Left ventricle myocardium inferior (tissue), 1 donor: ENCODE measurements at regions not wholly inside any gene's neighbourhood (a gene's known extent, or its start where the extent isn't known, plus 50 kb on each side); places are given as distances from the start of the nearest gene placed in this dataset.

Experiments
- DNase-seq: peaks from one replicate; pipeline ENCODE4 v3.0.0-alpha.2; 2020
- H3K27ac ChIP-seq: fragments of 200-600 bp; replicated peaks from 2 replicates; pipeline ENCODE4 v1.8.0; 2021
- H3K27me3 ChIP-seq: fragments of 200-600 bp; 2 replicates; pipeline ENCODE4 v1.8.0; 2021; ENCODE audit warnings: low read depth
- H3K36me3 ChIP-seq: fragments of 200-600 bp; 2 replicates; pipeline ENCODE4 v1.8.0; 2021
- H3K4me1 ChIP-seq: fragments of 200-600 bp; 2 replicates; pipeline ENCODE4 v1.8.0; 2021
- H3K4me3 ChIP-seq: fragments of 200-600 bp; 2 replicates; pipeline ENCODE4 v1.8.0; 2021; ENCODE audit warnings: mild to moderate bottlenecking, moderate library complexity
- H3K9me3 ChIP-seq: fragments of 200-600 bp; replicated peaks from 2 replicates; pipeline ENCODE4 v1.8.0; 2021
- CTCF ChIP-seq: fragments of 200-600 bp; IDR thresholded peaks from 2 replicates; pipeline ENCODE4 v1.8.0; 2021; ENCODE audit warnings: antibody characterized with exemption, mild to moderate bottlenecking, borderline replicate concordance
- intact Hi-C: fragments of 100-400 bp; cut with micrococcal nuclease; formaldehyde crosslinking; loops from one replicate; pipeline ENCODE4 v1.11.0; 2022
- donor health status: DM: no; HTN: yes; CAD: no; lungs with severe emphysema.

- Histone ChIP-seq H3K36me3 (no peaks in the 10 kb centered on the region), H3K9me3 (peaks cover 19% of the 10 kb centered on the region), H3K4me3 (no peak overlapping the region), H3K4me1 (no peaks in the 10 kb centered on the region), H3K27ac (no peak overlapping the region), H3K27me3 (no peaks in the 10 kb centered on the region)
- no peak for TF ChIP-seq CTCF
- no peak for DNase-seq
- intact Hi-C loops: no loop called here
Observed at GRCh38 chr12:85680881-85681280, 155.3 kb downstream of the RASSF9 start.

- Histone ChIP-seq H3K4me3 (no peak overlapping the region), H3K9me3 (peaks cover 19% of the 10 kb centered on the region), H3K27me3 (no peaks in the 10 kb centered on the region), H3K4me1 (no peaks in the 10 kb centered on the region), H3K36me3 (no peaks in the 10 kb centered on the region), H3K27ac (no peak overlapping the region)
- DNase-seq: no peak
- intact Hi-C loops: no loop called here
- no peak for TF ChIP-seq CTCF
Observed at GRCh38 chr12:85681333-85681732, 154.9 kb downstream of the RASSF9 start.

- TF ChIP-seq CTCF: no peak
- no peaks in the 10 kb centered on the region for H3K4me1 ChIP-seq
- H3K27me3 ChIP-seq: no peaks in the 10 kb centered on the region
- intact Hi-C loops: no loop called here
- peaks cover 19% of the 10 kb centered on the region for H3K9me3 ChIP-seq
- H3K4me3 ChIP-seq: no peak overlapping the region
- DNase-seq: no peak
- H3K27ac ChIP-seq: no peak overlapping the region
- no peaks in the 10 kb centered on the region for H3K36me3 ChIP-seq
Observed at GRCh38 chr12:85683051-85683450, 153.2 kb downstream of the RASSF9 start.

- Histone ChIP-seq H3K4me1 (no peaks in the 10 kb centered on the region), H3K36me3 (no peaks in the 10 kb centered on the region), H3K27me3 (no peaks in the 10 kb centered on the region), H3K4me3 (no peak overlapping the region), H3K9me3 (no peaks in the 10 kb centered on the region), H3K27ac (no peak overlapping the region)
- DNase-seq: no peak
- intact Hi-C loops: no loop called here
- TF ChIP-seq CTCF: no peak
Observed at GRCh38 chr12:85688837-85689236, 147.4 kb downstream of the RASSF9 start.

GRCh38 chr12:85690146-85690545 lies 146.1 kb downstream of the RASSF9 start:
- TF ChIP-seq CTCF: no peak
- no peak for DNase-seq
- no peak overlapping the region for H3K27ac ChIP-seq
- H3K9me3 ChIP-seq: no peaks in the 10 kb centered on the region
- intact Hi-C loops: no loop called here
- no peak overlapping the region for H3K4me3 ChIP-seq
- no peaks in the 10 kb centered on the region for H3K27me3 ChIP-seq
- no peaks in the 10 kb centered on the region for H3K4me1 ChIP-seq
- no peaks in the 10 kb centered on the region for H3K36me3 ChIP-seq
